ENCODE measurements at regions not wholly inside any gene's neighbourhood (a gene's known extent, or its start where the extent isn't known, plus 50 kb on each side); places are given as distances from the start of the nearest gene placed in this dataset.

DNA sequence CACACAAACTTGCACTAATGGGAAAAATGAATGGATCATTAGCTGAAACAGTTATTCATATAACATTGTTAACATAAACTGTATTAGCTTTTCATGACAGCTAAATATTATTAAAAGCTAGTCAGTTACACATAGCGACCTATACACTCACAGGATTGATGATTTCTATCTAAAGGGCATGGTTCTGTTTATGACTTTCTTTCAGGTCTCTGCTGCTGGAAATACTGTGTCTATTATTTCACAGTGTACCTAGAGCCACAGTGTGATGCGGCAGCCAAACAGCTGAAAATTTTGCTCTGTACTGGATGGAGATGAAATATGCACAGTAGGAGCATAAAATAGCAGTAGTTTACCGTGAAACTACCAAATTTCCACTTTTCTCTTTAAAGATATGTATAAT lies 341.1 kb downstream of the FSCB start:
- H3K9me3 ChIP-seq, result peaks cover 0 to 3% of the 10 kb centered on the region in 2 donors
- H3K4me3 ChIP-seq, result no peak overlapping the region
- H3K4me1 ChIP-seq, result no peaks in the 10 kb centered on the region
- H3K36me3 ChIP-seq, result no peaks in the 10 kb centered on the region
- DNase-seq, result no peak
- TF ChIP-seq, protein P1, sequence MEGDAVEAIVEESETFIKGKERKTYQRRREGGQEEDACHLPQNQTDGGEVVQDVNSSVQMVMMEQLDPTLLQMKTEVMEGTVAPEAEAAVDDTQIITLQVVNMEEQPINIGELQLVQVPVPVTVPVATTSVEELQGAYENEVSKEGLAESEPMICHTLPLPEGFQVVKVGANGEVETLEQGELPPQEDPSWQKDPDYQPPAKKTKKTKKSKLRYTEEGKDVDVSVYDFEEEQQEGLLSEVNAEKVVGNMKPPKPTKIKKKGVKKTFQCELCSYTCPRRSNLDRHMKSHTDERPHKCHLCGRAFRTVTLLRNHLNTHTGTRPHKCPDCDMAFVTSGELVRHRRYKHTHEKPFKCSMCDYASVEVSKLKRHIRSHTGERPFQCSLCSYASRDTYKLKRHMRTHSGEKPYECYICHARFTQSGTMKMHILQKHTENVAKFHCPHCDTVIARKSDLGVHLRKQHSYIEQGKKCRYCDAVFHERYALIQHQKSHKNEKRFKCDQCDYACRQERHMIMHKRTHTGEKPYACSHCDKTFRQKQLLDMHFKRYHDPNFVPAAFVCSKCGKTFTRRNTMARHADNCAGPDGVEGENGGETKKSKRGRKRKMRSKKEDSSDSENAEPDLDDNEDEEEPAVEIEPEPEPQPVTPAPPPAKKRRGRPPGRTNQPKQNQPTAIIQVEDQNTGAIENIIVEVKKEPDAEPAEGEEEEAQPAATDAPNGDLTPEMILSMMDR (IDR thresholded peaks at IDR 0.05), result no peak
- no peaks in the 10 kb centered on the region for H3K27me3 ChIP-seq
- no peak overlapping the region for H3K27ac ChIP-seq
- intact Hi-C loops (cut with DNase I), result no loop called here
- ATAC-seq, result no peak

DNA sequence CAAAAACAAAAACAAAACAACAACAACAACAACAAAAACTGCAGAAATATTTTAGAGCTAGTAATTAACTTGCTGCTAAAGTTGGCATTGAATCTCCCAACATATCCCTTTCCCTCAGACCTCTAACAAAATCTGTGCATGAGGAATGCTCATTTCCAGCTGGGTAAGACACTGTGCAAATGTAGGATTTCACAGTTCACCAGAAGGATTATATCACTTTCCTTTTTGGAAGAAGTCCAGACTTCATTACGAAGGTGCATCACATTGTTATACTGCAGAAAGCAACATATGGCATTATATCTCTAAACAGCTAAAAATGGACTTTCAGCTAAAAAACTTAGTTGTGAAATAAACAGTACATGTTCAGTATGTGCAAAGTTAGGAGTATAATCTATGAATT lies 341.8 kb downstream of the FSCB start:
- ATAC-seq, result no peak
- H3K4me3 ChIP-seq, result no peak overlapping the region
- H3K27ac ChIP-seq, result no peak overlapping the region
- no peaks in the 10 kb centered on the region for H3K27me3 ChIP-seq
- H3K9me3 ChIP-seq, result peaks cover 0 to 3% of the 10 kb centered on the region in 2 donors
- intact Hi-C loops (cut with DNase I), result no loop called here
- TF ChIP-seq, protein P1 (IDR thresholded peaks at IDR 0.05), result no peak
- H3K4me1 ChIP-seq, result no peaks in the 10 kb centered on the region
- no peaks in the 10 kb centered on the region for H3K36me3 ChIP-seq
- peak in 1 of 4 donors; percentile 8 for DNase-seq

DNA sequence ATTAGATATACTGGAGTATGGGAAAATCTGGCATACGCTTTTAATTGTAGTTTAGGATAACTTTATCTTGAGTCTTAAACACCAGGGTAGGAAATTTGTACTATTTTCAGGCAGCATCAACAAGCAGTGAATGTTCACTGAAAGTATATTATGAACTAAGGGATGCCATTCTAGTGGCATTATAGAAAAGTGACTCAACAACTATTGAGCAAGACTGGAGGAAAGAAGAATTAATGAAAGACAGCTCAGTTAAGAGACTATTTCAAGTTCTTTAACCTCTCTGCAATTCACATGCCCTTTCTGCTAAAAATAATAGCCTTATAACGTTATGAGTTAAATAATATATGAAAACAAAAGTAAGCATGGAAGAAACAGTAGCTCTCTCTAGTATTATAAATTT lies 343.1 kb downstream of the FSCB start:
- H3K4me3 ChIP-seq, result no peak overlapping the region
- DNase-seq (no peak), ATAC-seq (no peak)
- no peaks in the 10 kb centered on the region for H3K27me3 ChIP-seq
- peaks cover 0 to 3% of the 10 kb centered on the region in 2 donors for H3K9me3 ChIP-seq
- no peaks in the 10 kb centered on the region for H3K4me1 ChIP-seq
- TF ChIP-seq, protein P1 (IDR thresholded peaks at IDR 0.05), result no peak
- no peaks in the 10 kb centered on the region for H3K36me3 ChIP-seq
- H3K27ac ChIP-seq, result no peak overlapping the region
- intact Hi-C loops (cut with DNase I), result no loop called here

DNA sequence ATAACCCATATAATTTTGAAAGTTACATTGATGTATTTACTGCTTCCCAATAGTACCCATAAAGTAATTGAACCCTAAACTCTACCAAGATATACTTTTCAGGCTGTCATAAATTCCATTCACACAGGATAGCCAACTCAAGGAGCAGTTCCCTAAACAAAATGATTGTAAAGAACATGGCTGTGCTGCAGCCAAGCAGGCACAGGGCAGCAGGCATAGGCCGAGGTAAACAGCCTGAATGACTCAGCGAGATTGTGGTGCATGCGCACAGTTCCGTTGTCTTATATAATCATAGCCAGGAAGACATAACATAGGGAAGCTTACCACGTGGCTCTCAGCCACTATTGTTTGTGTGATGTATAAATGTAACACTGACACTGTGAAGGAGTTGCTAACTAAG lies 344.9 kb downstream of the FSCB start:
- Histone ChIP-seq H3K27me3 (no peaks in the 10 kb centered on the region), H3K4me3 (no peak overlapping the region), H3K36me3 (no peaks in the 10 kb centered on the region), H3K4me1 (no peaks in the 10 kb centered on the region), H3K9me3 (peaks cover 0 to 5% of the 10 kb centered on the region in 2 donors), H3K27ac (no peak overlapping the region)
- intact Hi-C loops (cut with DNase I), result no loop called here
- DNase-seq (peak in 1 of 4 donors; percentile 15), ATAC-seq (no peak)
- TF ChIP-seq, protein P1 (IDR thresholded peaks at IDR 0.05), result no peak

DNA sequence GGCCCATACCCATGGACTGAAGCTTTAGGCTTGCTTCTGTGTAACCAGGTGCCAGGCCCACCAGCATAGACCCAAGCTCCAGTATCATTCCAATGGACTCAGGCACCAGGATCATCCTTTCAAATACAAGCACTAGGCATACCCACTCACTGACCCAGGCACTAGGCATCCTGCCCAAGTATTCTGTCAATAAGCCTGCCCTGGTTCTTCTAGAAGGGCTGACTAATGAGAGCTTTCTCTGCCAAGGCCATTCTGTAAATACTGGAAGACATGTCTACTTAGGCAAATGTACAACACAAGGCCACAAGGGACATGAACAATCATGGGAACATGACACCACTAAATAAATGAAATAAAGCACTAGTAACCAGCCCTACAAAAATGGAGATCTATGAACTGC lies 352.2 kb downstream of the FSCB start:
- no peak for ATAC-seq
- no peak overlapping the region for H3K27ac ChIP-seq
- no peaks in the 10 kb centered on the region for H3K4me1 ChIP-seq
- DNase-seq, result no peak
- no peak overlapping the region for H3K4me3 ChIP-seq
- no peaks in the 10 kb centered on the region for H3K27me3 ChIP-seq
- no peaks in the 10 kb centered on the region for H3K36me3 ChIP-seq
- H3K9me3 ChIP-seq, result peaks cover 0 to 2% of the 10 kb centered on the region in 2 donors
- intact Hi-C loops (cut with DNase I), result no loop called here
- TF ChIP-seq, protein P1 (IDR thresholded peaks at IDR 0.05), result no peak
